NCI-H524 treated with DMSO at 0.1 percent for 48 hours (cell line): ENCODE measurements at regions not wholly inside any gene's neighbourhood (a gene's known extent, or its start where the extent isn't known, plus 50 kb on each side); places are given as distances from the start of the nearest gene placed in this dataset.

Experiments
- DNase-seq: peaks from one replicate; lab custom pipeline; 2025; lab: John Stamatoyannopoulos, UW

DNA sequence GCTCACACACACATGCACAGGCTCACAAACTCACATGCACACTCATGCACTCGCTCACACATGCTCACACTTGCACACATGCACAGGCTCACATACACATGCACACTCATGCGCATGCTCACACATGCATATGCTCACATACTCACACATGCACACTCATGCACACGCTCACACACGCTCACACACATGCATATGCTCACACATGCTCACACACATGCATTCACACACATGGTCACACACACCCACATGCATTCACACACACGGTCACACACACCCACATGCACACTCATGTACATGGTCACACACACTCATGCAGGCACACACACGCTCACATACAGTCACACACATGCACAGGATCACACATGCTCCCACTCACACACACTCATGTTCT, 132.8 kb upstream of the SMAD3 start:
- no peak for DNase-seq

DNA sequence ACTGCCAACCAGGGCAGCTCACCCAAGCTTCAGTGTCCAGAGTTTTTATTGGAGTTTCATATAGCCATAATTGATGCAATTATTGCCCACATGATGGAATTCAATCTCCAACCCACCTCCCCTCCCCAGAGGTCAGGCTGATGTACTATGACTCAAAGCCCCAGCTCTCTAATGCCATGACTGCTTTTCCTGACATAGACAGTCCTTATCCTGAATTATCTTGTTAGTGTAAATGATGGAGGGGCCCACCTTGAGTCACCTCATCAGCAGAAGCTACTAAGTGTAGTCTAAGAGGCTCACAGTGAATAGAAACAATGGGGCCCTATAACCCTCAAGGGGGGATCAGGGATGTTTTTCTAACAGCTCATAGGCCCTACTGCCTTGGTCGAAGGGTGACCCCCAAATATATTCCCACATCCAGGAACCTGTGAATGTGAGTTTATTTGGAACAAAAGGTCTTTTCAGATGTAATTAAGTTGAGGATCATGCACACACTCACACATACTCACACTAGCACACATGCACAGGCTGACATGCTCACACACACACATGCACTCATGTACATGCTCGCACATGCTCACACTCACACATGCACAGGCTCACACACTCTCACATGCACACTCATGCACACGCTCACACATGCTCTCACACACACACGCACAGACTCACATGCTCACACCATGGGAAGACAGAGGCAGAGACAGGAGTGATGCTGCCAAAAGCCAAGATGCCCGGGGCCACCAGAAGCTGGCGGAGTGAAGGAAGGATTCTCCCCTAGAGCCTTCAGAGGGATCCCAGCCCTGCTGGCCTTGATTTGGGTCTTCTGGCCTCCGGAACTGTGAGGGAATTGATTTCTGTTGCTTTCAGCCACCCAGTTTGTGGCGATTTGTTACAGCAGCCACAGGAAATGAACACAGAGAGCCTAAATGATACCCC, 131.2 kb upstream of the SMAD3 start:
- DNase-seq: no peak

DNA sequence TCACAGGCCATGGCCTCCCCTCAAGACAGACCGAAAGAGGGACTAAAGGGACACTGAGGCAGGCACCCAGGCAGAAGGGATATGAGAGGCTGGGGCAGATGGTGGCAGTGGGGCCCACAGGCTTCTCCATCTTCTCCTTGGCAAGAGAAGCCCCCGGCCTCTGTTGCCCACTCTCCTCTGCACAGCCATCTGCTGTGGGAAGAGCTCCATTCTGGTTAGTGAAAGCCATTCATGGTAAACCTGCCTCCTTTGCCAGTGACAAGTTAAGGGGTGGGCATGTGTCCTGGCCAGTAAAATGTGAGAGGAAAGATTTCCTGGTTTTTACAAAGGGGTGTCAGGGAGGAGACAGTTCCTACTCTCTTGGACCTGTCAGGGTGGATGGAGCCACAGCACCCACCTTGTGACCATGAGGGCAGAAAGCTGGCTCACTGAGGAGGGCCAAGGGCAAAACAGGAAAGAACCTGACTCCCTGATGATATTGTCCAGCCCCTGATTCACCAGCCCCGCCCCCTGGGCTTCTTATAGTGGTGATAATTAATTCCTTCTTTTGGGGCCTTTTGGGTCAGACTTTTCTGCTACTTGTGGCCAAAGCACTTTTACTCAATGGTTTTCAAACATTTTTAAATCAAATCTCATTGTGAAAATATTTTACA, 130.4 kb upstream of the SMAD3 start:
- DNase-seq: no peak

DNA sequence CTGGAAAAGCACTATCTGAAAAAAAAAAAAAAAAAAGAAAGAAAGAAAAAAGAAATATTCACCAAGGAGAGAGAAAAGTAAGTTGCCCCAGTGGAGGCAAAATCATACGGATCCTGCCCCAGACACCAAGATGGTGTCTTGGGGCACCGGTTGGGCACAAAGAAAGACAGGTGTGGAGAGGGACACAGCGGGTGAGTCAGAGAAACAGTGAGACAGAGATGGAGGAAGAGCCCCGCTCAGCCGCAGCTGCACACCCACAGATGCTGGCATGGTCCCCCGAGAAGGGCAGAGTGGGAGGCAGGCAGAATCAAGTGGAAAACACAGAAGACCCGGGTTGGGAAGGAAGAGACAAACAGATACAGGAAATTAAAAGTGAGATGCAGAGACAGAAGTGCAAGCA, 129.7 kb upstream of the SMAD3 start:
- no peak for DNase-seq

DNA sequence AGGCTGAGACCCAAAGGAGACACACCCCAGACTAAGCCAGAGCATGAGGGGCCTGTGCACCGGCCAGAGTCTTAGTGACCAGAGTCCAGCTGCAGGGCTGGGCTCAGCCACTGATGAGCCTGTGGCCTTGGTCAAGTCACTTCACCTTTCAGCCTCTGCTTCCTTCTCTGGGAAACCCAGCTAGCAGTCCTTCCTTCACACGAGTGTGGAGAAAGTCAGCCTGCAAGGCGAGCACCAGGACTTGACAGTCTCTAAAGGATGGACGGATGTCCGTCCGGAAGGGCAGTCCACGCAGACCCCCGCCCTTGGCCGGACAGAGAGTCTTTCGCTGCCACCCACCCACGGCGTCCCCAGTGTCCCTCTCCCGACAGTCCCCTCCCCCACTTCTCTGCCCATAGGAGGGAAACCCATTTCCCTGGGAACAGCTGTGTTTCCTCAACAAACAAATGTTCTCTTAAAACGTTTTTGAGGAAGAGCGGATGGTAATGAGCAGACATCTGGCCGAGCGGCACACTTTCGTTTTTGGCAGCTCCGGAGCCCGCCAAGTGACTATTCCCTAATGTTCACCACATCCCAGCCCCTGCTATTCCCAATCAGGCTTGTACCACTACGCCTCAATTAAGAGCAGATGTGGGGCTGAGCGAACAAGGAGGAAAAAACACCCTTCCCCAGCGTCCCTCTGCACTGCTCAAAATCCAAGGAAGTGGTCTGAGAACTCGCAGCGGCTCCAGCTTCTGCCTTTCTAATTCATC, 129.1 kb upstream of the SMAD3 start:
- DNase-seq: peak; percentile 36

DNA sequence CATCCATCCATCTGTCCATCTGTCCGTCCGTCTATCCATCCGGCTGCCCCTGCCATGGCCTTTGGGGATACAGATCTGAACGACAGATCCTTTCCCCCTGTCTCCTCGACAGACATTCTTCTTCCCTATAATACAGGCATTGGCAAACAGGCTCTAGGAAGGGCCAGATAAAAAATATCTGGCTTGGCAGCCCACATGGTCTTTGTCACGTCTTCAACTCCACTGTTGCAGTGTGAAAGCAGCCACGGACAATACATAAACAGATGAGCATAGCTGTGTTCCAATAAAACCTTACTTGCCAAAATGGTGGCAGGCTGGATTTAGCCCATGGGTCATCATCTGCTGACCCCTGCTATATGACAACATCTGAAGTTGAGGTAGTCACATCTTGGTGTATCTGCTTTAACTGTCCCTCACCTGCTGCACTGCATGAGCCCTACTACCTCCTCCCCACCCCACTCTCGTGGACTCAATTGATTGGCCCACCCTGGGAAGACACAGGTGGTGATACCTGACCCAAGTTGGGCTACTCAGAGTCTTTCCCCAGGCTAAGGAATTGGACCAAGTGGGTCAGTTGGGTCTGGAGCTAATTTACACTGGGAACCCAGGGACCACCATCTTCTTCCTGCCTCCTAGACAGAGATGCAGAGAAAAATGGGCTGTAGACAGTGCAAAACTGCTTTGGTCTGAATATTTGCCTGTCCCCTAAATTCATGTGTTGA, 128.4 kb upstream of the SMAD3 start:
- DNase-seq: no peak

DNA sequence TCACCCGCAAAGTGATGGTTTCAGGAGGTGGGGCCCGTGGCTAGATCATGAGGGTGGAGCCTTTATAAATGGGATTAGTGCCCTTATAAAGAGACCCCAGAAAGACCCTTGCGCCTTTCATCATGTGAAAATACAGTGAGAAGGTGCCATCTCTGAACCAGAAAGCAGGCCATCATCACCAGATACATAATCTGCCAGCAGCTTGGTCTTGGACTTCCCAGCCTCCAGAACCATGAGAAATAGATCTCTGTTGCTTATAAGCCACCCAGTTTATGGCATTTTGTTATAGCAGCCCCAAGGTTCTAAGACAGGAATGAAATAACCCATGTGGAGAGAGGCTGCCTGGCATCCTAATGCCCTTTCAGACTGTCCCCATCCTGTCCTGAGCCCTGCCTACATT, 127.8 kb upstream of the SMAD3 start:
- no peak for DNase-seq

DNA sequence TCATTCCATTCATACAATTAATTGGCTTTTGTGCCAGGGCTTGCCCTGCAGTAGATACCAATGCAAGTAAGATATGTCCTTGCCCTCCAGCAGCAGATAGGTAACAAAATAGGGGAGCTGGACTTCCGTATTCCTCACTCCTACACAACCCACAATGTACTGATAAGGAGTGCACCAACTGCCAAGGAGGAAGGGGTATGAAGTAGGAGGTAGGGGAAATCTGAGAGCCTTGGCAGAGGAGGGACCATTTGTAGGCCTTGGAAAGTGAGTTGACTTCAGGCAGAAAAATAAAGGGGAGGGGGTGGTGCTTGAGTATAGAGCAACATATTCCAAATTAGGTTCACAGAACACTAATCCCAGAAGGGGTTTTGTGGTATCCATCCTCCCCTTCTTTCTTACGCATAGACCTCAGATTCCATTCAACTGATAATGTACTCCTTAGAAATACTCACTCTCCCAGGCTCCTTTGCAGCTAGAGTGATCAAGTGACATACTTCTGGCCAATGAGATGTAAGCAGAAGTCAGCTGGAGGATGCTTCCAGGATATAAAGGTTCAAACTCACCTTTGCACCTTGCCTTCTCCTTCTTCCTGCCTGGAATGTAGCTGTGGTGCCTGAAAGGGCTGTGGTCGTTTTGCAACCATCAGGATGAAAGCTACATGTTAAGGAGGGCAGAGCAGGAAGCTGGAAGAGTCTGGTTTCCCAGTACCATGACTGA, 127.1 kb upstream of the SMAD3 start:
- DNase-seq: no peak

DNA sequence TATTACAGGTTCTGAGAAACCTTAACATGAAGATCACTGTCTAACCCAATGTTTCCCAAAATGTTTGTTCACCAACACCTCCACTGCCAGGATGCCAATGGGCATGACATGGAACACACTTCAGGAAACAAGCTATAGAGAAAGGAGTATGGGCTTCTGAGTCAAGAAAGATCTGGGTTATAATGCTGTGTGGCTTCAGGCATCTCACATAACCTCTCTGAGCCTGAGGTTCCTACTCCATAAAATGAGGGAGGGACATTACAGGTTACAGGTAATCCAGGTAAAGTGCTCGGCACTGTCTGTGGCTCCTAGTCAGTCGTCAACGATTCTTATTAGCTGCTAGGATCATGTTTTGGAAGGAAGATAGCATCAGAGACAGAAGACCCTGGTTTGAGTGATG, 126.4 kb upstream of the SMAD3 start:
- no peak for DNase-seq

DNA sequence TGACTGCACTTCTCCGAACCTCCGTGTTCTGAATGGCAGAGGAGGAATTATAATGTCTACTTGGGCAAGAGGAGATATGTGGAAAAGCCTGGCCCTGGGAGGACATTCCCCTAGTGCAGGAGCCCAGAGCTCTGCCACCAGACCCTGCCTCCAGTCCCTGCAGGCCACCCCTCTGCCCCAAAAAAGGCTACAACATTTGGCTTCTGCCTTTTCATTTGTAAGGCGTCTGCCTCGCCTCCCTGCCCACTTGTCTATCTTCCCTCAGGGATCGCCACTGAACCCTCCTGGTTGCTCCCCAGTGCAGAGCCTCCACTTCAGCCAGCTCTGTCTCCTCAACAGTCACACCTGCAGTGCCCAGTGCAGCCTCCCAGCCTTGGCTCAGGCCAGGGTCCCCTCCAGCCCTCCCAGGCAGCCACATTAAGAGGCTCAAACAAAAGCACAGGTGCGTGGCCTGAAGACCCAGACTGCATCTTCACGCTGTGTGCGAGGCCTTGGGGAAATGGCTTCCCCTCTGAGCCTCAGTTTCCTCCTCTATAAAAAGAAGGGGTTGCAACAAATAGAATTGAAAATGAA, 125.9 kb upstream of the SMAD3 start:
- no peak for DNase-seq

DNA sequence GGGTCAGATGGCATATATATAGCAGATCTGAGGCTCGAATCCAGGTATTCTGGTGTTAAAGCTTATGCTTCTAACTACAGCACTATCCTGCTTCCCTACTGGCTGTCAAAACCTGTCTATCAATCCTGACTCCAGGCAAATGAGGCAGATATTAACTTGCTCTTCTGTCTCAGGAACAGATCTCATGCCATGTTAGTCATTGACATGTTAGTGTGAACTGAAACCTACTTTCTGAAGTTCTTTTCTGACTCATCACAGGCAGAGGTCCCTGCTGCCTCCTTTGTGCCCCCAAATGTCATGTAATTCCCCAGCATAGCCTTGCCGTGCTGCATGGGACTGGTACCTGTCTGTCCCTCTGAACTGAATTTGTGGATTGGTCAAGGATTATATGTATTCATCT, 125.0 kb upstream of the SMAD3 start:
- no peak for DNase-seq

DNA sequence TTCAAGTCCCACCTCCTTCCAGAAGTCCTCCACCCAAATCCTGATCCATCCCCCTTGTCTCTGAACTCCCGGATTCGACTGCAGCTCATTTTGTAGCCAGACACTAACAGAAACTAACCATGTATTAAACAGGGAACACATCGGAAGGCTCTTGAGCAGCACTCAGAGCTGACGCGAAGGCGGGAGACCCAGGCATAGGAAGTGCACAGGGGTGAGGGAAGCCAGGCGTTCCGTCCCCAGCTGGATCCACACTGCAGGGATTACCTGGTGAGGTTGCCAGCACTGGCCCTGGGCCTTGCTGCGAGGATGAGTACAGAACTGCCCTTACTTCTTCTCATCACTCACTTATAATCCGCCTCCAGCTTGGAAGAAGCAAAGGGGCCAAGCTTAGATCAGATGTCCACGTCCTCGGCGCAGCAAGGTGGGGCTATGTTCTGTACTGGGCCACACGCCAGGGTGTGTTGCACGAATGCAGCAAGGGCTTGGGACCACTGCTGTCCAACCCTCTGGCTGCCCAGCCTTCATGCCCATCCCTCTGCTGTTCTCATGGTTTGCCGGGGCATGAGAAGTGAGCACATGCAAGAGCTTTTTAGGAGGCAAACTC, 124.2 kb upstream of the SMAD3 start:
- DNase-seq: no peak

DNA sequence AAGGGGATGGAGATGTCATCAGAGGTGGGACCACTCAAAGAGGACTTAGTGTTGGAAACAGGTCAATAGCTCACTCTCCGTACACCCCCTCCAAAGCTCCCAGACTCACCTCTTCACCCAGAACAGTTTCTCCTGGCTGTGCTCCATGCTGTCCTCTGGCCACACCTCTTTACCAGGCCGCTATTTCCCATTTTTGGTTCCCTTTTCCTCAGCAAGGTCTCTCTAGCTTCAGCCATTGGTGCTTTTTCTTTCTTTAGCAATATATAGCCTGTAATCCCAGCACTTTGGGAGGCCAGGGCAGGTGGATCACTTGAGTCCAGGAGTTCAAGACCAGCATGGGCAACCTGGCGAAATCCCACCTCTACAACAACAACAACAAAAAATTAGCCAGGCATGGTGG, 123.6 kb upstream of the SMAD3 start:
- DNase-seq: no peak

DNA sequence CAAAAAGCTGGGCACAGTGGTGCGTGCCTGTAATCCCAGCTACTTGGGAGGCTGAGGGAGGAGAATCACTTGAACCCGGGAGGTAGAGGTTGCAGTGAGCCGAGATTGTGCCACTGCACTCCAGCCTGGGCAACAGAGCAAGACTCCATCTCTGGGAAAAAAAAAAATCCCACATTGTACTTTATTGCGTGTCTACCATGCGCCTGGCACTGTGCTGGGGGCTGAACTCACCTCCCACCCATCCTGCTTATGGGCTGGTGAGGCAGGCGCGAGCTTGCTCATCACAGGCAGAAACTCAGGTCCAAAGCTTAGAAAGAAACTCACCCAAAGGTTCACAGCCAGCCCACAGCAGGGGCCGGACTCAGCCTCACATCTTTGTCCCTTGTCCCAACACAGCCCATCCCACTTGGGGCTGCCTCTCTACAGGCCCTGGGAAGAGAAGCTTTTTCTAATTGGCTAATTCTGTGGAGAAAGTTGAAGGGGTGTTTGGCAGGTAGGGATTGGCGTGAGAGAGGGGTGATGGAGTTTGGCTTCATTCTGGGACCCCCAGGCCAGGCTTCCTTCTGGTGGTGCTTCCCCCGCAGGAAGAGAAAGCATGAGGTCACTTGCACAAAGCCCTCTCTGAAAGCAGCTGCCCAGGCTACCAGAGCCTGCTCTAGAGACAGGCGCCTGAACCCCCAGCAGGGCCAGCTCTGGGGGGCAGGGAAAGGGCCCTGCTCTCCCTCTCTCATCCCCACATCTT, 122.6 kb upstream of the SMAD3 start:
- no peak for DNase-seq

DNA sequence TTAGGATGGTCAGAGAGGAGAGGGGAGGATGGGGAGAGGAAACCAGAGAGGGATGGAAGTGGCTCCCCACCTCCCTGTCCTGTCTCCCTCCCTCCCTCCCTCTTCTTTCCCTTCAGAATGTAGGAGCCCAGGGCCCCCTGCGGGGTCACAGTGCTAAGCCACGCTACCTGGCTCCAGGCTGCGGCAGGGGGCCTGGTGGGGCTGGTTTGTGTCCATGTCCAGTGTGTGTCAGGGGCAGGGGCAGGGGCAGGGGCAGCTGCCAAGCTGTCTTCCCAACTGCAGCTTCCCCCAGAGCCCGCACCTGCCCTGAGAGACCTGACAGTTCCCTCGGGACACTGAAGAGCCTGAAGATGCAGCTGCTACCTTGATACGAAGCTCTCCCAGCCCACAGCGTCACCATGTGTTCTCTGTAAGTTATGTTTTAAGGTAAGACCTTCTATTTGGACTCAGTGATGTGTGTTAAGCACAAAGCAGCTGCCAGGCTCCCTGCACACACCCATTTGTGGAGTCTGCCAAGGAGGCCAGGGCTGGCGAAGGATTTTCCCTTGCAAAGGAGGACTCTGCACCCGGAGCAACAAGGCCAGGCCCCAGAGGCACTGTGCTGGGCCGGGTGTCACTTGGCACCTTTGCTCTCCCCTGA, 121.8 kb upstream of the SMAD3 start:
- peak; percentile 84 for DNase-seq

DNA sequence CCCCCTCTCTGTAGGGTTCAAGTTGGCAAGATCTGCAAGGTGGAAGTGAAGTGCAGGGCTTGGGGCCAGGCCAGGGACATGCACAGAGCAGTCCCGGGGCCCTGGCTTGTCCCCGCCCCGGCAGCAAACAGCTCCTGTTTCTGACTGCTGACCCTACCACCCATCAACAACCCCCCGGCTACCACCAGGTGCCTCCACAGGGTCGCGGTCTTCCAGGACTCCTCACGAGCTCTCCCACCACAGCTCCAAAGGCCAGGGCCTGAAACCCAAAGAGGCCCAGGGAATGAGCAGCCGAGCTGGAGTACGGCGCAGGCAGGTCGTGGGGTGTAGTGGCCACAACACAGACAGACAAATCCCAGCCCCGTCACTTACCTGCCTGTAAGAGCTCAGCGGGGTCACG, 121.3 kb upstream of the SMAD3 start:
- no peak for DNase-seq

DNA sequence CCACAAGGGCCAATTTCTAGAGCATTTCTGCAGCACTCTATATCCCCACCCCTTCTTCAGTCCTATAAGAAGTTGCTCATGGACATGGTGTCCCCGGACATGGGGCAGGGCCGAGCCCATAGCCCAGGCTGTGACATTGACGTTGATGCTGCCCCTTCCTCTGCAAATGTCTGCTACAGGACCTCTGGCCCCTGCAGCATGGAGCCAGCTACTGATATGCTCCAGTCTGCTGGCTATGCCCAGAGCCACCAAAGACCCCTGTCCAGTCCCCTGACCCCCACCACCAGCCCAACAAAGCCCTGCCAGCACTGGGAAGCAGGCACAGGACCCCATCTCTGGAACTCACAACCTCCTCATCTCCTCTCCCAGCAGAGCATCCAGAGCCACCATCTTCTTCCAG, 120.1 kb upstream of the SMAD3 start:
- no peak for DNase-seq

DNA sequence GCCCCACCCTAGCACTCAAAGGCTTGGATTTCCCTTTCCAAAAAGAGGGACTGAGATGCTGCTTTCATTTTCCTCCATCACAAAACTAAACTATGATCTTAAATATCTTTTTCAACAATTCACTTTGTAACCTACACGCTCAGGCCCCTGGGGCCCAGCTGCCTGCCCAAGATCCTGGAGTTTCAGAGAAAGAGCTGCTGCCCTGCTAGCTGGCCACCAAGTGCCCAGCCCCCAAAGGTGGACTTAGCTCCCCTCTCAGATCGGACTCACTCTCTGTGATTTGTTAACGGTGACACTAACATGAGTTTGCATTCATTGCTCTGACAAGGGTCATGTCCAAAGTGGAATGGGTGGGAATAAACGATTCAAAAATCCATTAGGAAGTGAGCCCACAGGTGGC, 119.6 kb upstream of the SMAD3 start:
- no peak for DNase-seq

DNA sequence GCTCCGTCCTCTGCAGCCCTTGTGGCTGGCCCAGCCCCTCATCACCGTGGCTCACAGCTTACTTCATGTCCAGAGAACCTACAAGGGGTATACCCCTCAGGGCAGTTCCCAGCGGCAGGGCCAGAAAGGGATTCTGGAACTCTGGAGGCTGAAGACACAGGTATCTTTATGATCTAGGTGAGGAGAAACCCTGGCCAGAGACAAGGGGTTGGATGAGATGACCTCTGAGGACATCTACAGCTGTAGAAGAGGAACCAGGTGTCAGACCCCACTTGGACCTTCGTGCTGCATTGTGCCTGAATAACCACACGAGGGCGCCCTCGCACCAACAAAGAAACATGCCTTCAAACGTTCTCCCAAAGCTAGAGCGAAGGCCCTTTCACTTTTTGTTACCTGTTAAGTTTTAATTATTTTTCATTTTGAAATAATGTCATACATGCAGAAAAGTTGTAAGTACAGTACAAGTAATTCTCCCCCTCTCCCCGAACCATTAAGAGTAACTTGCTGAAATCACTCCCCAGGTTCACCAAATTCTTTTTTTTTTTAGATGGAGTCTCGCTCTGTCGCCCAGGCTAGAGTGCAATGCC, 118.7 kb upstream of the SMAD3 start:
- no peak for DNase-seq
